ENCODE measurements at regions not wholly inside any gene's neighbourhood (a gene's known extent, or its start where the extent isn't known, plus 50 kb on each side); places are given as distances from the start of the nearest gene placed in this dataset.
A peak's percentile ranks its signal among the peaks of the same experiment; 100 is the strongest.

DNA sequence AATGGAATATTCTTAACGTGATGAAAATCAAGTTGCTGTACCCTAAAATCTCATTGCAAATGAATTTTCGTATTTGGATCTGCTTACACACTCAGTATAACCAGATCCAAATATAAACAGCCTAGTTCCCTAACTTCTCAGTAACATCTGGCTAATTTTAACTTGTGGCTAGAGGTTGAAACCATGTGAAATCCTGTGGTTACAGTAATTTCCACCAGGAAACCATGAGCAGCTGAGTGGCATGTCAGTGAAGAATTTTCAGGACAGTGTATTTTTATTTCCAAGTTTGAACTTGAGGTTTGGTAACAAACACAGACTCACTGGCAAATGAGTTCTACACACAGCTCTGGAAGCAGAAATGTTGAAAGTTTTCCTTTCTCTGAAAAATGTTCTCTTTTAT, 754.1 kb downstream of the NR2F2 start:
- Histone ChIP-seq H3K4me3 (no peak overlapping the region), H3K27ac (no peak overlapping the region), H3K4me1 (replicated peaks in 1 of 2) (peaks cover 4 to 26% of the 10 kb centered on the region in 2 donors)
- in situ Hi-C loops (cut with MboI; ENCODE audit: low pct_unique_long_range_greater_than_20kb in 2 of 9, low sequenced_read_pairs in 9 of 9, unreplicated experiment in 9 of 9) = no loop called here
- ATAC-seq (replicated peaks in 6 of 8) = no peak
- 0 to 100% (median 70%) methylated on average over 1 to 2 of the region's 2 CpGs; no CpG with 5 or more reads in 1 of the 10 experiments for WGBS, 10 experiments

DNA sequence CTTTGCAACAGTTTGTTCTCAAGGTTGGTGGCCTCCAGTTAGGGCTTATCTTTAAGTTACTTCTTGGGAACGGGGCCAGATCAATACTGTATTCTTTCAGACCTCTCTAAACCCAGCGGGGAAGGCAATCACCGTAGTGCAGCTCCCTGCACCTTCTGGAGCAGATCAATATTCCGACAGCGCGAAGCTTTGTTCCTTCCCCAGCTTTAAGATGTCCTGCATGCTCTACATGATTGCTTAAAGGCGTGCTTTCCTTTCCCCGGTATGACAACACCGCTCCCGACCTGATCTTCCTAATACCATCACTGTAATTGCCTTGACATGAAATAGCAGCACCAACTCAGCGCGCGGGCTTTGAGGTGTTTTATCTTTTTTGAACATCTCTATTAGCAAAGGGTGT, 755.2 kb downstream of the NR2F2 start:
- WGBS, 10 experiments = 18 to 77% (median 45%) methylated on average over 2 to 13 of the region's 13 CpGs; no CpG with 5 or more reads in 1 of the 10 experiments
- peak in 4 of 8 experiments; percentile 38 to 52 (median 46) for ATAC-seq (replicated peaks in 6 of 8)
- H3K27ac ChIP-seq = no peak overlapping the region
- peaks cover 4 to 26% of the 10 kb centered on the region in 2 donors for H3K4me1 ChIP-seq (replicated peaks in 1 of 2)
- in situ Hi-C loops (cut with MboI; ENCODE audit: low pct_unique_long_range_greater_than_20kb in 2 of 9, low sequenced_read_pairs in 9 of 9, unreplicated experiment in 9 of 9) = no loop called here
- no peak overlapping the region for H3K4me3 ChIP-seq

DNA sequence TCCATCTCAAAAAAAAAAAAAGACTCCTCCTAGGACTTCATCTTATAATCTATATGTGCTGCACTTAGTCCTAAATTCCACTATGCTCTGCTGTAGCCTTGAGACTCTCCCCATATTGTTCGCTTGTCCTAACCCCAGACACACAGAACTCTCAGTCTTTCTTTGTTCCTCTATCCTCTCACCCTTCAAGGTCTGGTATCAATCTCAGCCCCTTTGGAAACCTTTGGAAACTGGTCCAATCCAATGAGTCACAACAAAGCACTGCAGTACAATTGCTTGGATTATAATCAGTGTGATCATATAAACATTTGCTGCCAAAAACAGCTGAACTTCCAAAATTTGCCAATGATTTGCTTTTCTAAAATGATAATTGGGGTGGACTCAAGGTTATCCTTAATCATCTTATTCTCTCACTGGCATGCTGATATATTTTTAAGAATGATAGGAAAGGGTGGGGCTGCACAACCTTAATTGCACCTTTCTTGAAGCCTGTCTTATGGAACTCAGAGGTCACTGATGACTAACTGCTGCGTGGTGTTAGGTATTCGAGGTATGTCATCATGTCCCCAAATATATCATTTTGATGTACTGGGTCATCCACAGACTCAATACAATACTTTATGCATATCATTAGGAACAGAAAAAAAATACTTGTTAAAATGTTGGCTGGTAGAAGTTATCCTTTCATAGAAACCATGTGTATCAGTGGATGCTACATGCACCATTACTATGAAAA, 756.7 kb downstream of the NR2F2 start:
- H3K27ac ChIP-seq = no peak overlapping the region
- H3K4me1 ChIP-seq (replicated peaks in 1 of 2) = peaks cover 4 to 26% of the 10 kb centered on the region in 2 donors
- no peak overlapping the region for H3K4me3 ChIP-seq
- in situ Hi-C loops (cut with MboI; ENCODE audit: low pct_unique_long_range_greater_than_20kb in 2 of 9, low sequenced_read_pairs in 9 of 9, unreplicated experiment in 9 of 9) = no loop called here
- peak in 4 of 8 experiments; percentile 39 to 78 (median 64) for ATAC-seq (replicated peaks in 6 of 8)
- 0 to 92% (median 45%) methylated on average over 1 to 3 of the region's 3 CpGs; no CpG with 5 or more reads in 2 of the 10 experiments for whole genome bisulfite sequencing, 10 experiments

DNA sequence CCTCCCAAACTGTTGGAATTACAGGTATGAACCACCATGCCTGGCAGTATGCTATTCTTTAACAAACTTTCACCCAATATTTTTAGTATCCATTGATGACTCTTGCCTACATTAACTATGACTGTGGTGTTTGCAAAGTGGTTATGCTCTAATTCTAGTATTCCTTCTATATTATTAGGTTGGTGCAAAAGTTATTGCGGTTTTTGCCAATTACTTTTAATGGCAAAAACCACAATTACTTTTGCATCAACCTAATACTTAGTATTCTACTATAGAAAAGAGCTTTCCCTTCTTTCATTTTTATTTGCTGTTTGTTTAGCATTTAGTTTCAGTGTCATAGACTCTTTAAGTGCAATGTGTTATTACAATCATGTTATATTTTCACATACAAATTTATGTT, 760.6 kb downstream of the NR2F2 start:
- H3K27ac ChIP-seq = no peak overlapping the region
- ATAC-seq (replicated peaks in 6 of 8) = no peak
- H3K4me1 ChIP-seq (replicated peaks in 1 of 2) = peaks cover 0 to 13% of the 10 kb centered on the region in 2 donors
- WGBS, 10 experiments = 0 to 100% (median 83%) methylated on average over 1 of the region's 1 CpG
- no peak overlapping the region for H3K4me3 ChIP-seq
- in situ Hi-C loops (cut with MboI; ENCODE audit: low pct_unique_long_range_greater_than_20kb in 2 of 9, low sequenced_read_pairs in 9 of 9, unreplicated experiment in 9 of 9) = no loop called here

DNA sequence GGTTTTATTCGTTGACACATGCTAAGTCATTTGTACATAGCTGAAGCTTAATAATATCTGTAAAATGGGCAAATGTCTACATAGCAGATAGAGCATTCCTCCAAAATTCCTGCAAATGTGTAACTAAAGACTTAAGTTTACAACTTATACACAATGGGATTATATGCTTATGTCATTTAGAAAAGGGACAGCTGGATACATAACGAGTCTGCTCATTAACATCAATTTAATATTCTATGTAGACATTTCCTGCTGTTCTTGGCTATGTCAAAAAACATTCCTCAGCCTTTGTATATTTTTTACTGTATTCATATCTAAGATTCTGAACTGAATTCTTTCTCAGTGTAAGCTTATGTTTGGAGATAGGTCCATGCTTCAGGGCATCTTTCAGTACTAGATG, 762.2 kb downstream of the NR2F2 start:
- WGBS, 10 experiments = 3 to 95% (median 79%) methylated on average over 1 to 2 of the region's 2 CpGs; no CpG with 5 or more reads in 2 of the 10 experiments
- in situ Hi-C loops (cut with MboI; ENCODE audit: low pct_unique_long_range_greater_than_20kb in 2 of 9, low sequenced_read_pairs in 9 of 9, unreplicated experiment in 9 of 9) = no loop called here

DNA sequence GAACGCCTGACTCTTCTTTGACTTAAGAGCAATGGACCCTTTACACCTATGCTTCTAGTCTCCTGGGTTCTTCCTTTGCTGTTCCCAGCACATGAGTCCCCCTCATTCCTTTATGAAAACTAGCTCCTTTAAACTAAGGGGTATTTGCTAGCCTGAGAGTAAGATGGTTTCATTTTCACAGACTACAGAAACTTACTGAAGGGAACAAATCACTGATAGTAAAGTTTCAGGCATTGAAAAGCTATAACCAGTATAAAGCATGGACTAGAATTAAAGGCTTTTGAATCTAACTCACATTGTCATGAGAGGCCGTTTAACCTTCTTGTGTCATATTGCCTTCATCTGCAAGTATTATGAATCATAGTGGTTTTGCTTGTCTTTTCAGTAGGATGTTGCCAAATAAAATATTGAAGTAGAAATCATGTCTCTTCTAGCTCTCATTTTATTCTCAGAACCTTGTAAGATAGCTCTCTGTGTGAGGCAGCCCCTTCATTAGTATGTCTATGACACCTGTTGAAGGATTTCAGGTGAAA, 765.9 kb downstream of the NR2F2 start:
- no peaks in the 10 kb centered on the region for H3K4me1 ChIP-seq (replicated peaks in 1 of 2)
- H3K27ac ChIP-seq = no peak overlapping the region
- 0 to 86% (median 49%) methylated on average over 1 to 2 of the region's 2 CpGs for WGBS, 10 experiments
- in situ Hi-C loops (cut with MboI; ENCODE audit: low pct_unique_long_range_greater_than_20kb in 2 of 9, low sequenced_read_pairs in 9 of 9, unreplicated experiment in 9 of 9) = no loop called here
- no peak for ATAC-seq (replicated peaks in 6 of 8)
- no peak overlapping the region for H3K4me3 ChIP-seq

More for the DNA sequence above, 762.2 kb downstream of the NR2F2 start:
- no peak for ATAC-seq (replicated peaks in 6 of 8)
- Histone ChIP-seq H3K27ac (no peak overlapping the region), H3K4me1 (replicated peaks in 1 of 2) (peaks cover 0 to 4% of the 10 kb centered on the region in 2 donors), H3K4me3 (no peak overlapping the region)

DNA sequence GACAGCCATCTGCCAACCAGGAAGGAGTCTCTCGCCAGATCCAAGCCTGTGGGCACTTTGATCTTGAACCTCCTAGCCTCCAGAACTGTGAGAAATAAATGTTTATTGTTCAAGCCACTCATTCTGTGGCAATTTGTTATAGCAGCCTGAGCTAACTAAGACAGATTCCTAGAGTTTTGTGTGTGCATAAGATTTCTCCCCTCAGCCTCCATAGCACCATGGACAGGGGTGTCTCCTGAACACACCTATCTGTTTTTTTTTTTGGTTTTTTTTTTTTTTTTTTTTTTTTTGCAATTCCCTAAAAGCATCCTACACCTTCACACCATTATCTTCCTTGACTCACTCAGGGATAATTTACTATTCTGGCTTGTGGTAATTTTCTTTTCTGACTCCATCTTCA, 768.5 kb downstream of the NR2F2 start:
- Histone ChIP-seq H3K4me1 (replicated peaks in 1 of 2) (no peaks in the 10 kb centered on the region), H3K27ac (no peak overlapping the region), H3K4me3 (no peak overlapping the region)
- no peak for ATAC-seq (replicated peaks in 6 of 8)
- in situ Hi-C loops (cut with MboI; ENCODE audit: low pct_unique_long_range_greater_than_20kb in 2 of 9, low sequenced_read_pairs in 9 of 9, unreplicated experiment in 9 of 9) = no loop called here
- 0 to 100% (median 83%) methylated on average over 1 of the region's 1 CpG; no CpG with 5 or more reads in 1 of the 10 experiments for WGBS, 10 experiments

DNA sequence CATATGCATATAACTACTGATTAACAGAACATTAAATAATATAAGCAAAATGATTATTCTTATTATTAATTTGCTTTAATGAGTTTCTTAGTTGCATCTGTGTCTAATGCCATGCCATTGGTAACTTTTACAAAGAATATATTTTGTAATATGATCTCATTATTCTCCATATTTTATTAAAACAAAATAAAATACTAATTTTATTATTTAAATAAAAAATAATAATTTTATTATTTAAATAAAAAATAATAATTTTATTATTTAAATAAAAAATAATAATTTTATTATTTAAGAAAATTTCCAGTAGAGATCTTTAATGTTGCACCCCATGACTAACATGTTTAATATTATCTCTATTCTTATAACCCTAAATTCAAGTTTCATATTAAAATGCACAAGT, 771.1 kb downstream of the NR2F2 start:
- Histone ChIP-seq H3K27ac (no peak overlapping the region), H3K4me3 (no peak overlapping the region), H3K4me1 (replicated peaks in 1 of 2) (no peaks in the 10 kb centered on the region)
- no peak for ATAC-seq (replicated peaks in 6 of 8)
- in situ Hi-C loops (cut with MboI; ENCODE audit: low pct_unique_long_range_greater_than_20kb in 2 of 9, low sequenced_read_pairs in 9 of 9, unreplicated experiment in 9 of 9) = no loop called here

DNA sequence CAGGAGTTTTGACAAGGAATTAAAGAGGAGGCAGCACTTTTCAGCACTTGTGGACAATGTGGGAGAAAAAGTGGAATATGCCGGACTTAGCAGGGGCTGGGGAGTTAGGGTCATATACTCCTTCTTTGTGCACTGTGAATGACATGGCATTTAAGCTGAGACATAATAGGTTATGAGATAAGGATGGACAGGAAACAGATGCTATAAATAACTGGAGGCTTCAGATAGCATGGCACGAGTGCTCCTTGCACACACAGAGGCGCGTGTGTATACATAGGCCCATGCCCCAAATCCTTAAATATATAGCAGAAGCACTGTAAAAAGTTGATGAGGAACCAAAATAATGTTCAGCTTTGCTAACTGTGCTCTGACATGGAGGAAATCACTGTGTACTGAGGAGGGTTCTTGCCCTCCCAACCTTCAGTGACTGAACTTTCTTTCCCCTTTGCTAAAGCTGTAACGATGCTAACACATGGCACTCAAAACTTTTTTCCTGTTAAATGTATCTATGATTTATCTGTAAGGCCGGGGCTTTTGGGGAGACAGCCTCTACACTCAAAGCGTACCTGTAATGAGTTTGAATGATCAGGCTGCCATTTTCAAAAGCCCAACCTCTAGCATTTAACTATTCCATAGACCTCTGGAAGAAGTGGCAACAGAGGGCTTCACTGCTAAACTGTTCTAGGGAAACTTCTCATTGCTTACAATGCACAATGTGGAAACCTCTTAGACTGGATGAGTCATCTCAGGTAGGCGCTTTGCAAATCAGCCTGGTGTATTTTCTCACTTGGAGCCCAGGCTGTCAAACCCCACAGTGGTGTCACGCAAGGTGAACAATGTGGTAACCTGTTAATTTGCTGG, 784.6 kb downstream of the NR2F2 start:
- no peak for ATAC-seq (replicated peaks in 6 of 8)
- WGBS, 10 experiments = 15 to 100% (median 93%) methylated on average over 1 to 8 of the region's 9 CpGs
- Histone ChIP-seq H3K27ac (no peak overlapping the region), H3K4me3 (no peak overlapping the region), H3K4me1 (replicated peaks in 1 of 2) (no peaks in the 10 kb centered on the region)
- in situ Hi-C loops (cut with MboI; ENCODE audit: low pct_unique_long_range_greater_than_20kb in 2 of 9, low sequenced_read_pairs in 9 of 9, unreplicated experiment in 9 of 9) = no loop called here

DNA sequence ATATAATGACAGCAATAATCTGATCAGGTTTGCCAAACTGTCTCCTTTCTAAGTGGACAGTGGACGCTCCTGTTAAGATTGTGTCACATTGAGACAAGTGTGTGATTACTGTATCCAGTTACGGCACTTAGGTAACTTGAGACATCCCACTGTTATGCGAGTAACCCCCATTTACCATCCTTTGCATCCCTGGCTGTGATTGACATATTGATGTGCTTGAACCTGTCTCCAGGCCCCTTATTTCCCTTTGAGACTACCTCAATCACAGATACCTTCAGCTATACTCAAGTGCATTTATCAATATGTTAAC, 785.2 kb downstream of the NR2F2 start:
- Histone ChIP-seq H3K4me1 (replicated peaks in 1 of 2) (no peaks in the 10 kb centered on the region), H3K4me3 (no peak overlapping the region), H3K27ac (no peak overlapping the region)
- in situ Hi-C loops (cut with MboI; ENCODE audit: low pct_unique_long_range_greater_than_20kb in 2 of 9, low sequenced_read_pairs in 9 of 9, unreplicated experiment in 9 of 9) = no loop called here
- 24 to 83% (median 67%) methylated on average over 1 to 3 of the region's 3 CpGs; no CpG with 5 or more reads in 4 of the 10 experiments for WGBS, 10 experiments
- no peak for ATAC-seq (replicated peaks in 6 of 8)

DNA sequence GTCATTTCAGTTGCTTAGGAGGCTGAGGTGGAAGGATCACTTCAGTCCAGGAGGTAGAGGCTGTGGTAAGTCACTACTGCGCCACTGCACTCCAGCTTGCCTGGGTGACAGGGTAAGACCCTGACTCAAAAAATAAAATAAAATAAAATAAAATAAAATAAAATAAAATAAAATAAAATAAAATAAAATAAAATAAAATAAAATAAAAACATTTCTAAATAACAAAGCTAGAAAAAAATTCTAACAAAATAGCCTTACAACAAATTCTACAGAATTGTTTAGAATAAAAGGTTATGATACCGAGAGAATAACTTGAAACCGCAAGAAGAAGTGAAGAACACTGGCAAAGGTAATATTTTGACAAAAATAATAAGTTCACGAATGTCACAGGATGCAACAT, 794.3 kb downstream of the NR2F2 start:
- Histone ChIP-seq H3K27ac (no peak overlapping the region), H3K4me3 (no peak overlapping the region), H3K4me1 (replicated peaks in 1 of 2) (no peaks in the 10 kb centered on the region)
- ATAC-seq (replicated peaks in 6 of 8) = no peak
- WGBS, 10 experiments = 16 to 95% (median 90%) methylated on average over 3 to 4 of the region's 4 CpGs; no CpG with 5 or more reads in 1 of the 10 experiments
- in situ Hi-C loops (cut with MboI; ENCODE audit: low pct_unique_long_range_greater_than_20kb in 2 of 9, low sequenced_read_pairs in 9 of 9, unreplicated experiment in 9 of 9) = no loop called here

DNA sequence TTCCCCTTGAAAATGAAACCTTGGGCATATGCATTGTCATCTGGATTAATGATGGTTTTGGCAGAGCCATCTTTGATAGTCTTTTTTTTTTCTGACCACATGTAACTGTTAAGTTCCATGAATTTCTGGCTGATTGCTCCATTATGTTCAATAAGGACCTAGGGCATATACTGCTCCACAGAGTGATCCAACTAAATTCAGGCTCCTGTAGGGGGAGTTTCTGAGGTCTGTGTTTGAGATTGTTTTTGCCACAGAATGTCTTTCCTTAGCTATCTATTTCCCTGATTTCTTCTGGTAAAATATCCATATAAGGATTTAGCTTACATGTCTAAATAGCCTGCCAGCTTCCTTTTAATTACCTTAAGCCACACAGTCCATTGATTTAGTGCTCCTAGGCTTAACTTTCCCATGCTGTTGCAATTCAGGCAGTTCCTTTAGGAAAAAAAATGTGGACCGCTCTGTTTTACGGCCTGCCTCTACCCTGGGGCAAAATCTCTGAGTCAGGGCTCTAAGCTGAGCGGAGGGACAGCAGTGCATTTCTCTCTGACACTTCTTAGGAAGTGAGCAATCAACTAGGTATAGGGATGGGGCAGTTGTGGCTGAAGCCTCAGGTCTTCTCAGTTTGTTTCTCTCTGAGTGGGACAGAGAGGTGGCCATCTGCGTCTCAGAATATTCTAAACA, 796.2 kb downstream of the NR2F2 start:
- peak in 3 of 8 experiments; percentile 80 to 87 (median 84) for ATAC-seq (replicated peaks in 6 of 8)
- in situ Hi-C loops (cut with MboI; ENCODE audit: low pct_unique_long_range_greater_than_20kb in 2 of 9, low sequenced_read_pairs in 9 of 9, unreplicated experiment in 9 of 9) = no loop called here
- no peaks in the 10 kb centered on the region for H3K4me1 ChIP-seq (replicated peaks in 1 of 2)
- 0 to 93% (median 71%) methylated on average over 1 to 4 of the region's 4 CpGs; no CpG with 5 or more reads in 2 of the 10 experiments for WGBS, 10 experiments
- no peak overlapping the region for H3K27ac ChIP-seq
- H3K4me3 ChIP-seq = no peak overlapping the region

DNA sequence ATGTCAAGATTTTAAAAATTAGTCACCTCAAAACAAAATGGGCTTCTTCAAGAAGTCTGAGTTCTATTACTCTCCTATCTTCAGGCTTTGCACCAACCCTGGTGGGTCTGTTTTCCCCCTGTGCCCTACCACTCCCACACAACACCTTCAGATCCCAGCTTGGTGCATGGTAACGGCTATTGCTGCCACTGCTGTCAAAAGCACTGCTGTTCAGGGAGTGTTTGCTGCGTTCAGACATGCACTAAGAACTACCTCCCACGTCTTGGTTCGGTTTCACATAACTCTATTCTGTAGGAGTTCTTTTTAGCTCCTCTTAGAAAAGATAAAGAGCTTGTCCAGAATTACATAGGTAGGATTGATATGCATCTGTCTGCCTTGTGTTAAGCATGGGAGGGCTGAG, 799.2 kb downstream of the NR2F2 start:
- no peak overlapping the region for H3K27ac ChIP-seq
- H3K4me1 ChIP-seq (replicated peaks in 1 of 2) = no peaks in the 10 kb centered on the region
- H3K4me3 ChIP-seq = no peak overlapping the region
- 0 to 100% (median 43%) methylated on average over 1 to 4 of the region's 4 CpGs; no CpG with 5 or more reads in 4 of the 10 experiments for WGBS, 10 experiments
- no peak for ATAC-seq (replicated peaks in 6 of 8)
- in situ Hi-C loops (cut with MboI; ENCODE audit: low pct_unique_long_range_greater_than_20kb in 2 of 9, low sequenced_read_pairs in 9 of 9, unreplicated experiment in 9 of 9) = no loop called here

Measured in motor neuron (in vitro differentiated cells).